ENCODE measurements at regions not wholly inside any gene's neighbourhood (a gene's known extent, or its start where the extent isn't known, plus 50 kb on each side); places are given as distances from the start of the nearest gene placed in this dataset.
"Not testable (repeated sequence)": the region's sequence is repeated elsewhere in the genome, so short reads cannot be mapped to it uniquely, and the experiment has no call there.

DNA sequence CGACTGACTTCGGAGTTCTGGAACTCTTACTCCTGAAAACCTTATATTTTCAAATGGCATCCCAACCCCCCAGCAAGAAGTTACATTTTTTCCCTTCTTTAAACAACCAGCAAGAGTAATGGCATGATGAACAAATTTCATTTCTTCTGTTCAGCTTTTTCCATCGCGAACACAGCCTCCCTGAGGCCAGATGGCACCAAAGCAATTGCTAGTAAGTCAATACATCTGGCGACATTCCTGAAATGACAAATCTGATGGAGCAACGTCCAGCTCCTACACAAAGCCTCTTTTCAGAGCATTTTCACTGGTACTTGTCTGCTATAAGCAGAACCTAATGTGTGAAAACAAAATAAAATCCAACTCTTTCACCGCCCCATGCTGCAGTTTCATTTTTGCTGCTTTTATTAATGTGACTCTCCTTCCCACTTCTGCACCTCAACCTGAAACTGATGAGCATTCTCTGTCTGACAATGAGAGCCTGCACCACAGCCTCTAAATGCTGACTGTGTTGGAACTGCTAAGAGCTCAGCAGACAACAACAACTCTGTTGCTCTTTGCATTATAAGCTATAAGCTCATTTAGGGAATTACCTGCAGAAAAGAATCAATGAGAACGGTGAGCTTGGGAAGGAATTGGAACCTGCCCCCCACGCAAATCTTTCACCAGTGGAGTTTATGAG lies 229.8 kb downstream of the FGFR2 start:
- peaks cover 0 to 3% (median 0%) of the 10 kb centered on the region in 6 donors for H3K9me3 Mint-ChIP-seq
- H3K27me3 Mint-ChIP-seq (ENCODE audit: low read depth in 3 of 3), result peaks cover 0 to 6% (median 6%) of the 10 kb centered on the region in 3 donors
- no peak overlapping the region for H3K4me3 Mint-ChIP-seq
- H3K4me1 Mint-ChIP-seq, result no peaks in the 10 kb centered on the region
- no peak overlapping the region for H3K27ac Mint-ChIP-seq
- no peaks in the 10 kb centered on the region for H3K36me3 Mint-ChIP-seq
- DNase-seq, result no peak

DNA sequence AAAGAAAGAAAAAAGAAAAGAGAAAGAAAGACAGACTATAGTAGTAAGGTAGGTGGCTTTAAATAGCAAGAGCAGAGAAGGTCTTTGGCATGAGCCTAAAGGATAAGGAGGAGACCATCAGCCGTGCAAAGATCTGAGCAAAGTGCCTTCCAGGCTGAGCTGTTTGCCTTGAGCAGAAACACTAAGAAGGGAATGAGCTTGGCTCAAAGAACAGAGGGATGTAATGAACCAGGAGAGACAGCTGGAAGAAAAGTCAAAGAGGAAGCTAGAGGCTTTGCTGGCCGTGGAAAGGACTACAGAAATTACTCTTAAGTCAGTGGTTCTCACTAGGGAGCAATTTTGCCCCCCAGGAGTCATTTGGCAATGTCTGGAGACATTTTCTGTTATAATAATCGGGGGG lies 228.6 kb downstream of the FGFR2 start:
- no peak overlapping the region for H3K4me3 Mint-ChIP-seq
- no peak for DNase-seq

DNA sequence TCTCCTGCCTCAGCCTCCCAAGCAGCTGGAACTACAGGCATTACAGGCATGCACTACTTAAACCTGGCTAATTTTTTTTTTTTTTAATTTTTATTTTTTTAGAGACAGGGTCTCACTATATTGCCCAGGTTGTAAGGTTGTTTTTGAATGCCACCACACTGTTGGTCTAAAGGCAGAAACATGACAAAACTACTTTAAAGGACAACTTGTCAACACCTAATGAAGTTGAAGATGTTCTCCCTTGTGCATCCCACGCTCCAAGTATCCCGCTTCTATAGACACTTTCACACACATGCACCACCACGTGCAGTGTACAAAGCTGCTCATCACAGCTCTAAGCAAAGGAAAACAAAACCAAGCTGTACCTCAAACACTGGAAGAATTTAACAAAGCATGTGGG lies 226.4 kb downstream of the FGFR2 start:
- peaks cover 0 to 4% (median 0%) of the 10 kb centered on the region in 3 donors for H3K27me3 Mint-ChIP-seq (ENCODE audit: low read depth in 3 of 3)
- DNase-seq, result no peak
- H3K4me3 Mint-ChIP-seq, result no peak overlapping the region
- no peaks in the 10 kb centered on the region for H3K4me1 Mint-ChIP-seq
- no peaks in the 10 kb centered on the region for H3K9me3 Mint-ChIP-seq
- no peak overlapping the region for H3K27ac Mint-ChIP-seq
- H3K36me3 Mint-ChIP-seq, result no peaks in the 10 kb centered on the region

More for the DNA sequence above, 228.6 kb downstream of the FGFR2 start:
- Mint-ChIP-seq H3K4me1 (no peaks in the 10 kb centered on the region), H3K27me3 (ENCODE audit: low read depth in 3 of 3) (peaks cover 0 to 5% (median 4%) of the 10 kb centered on the region in 3 donors), H3K9me3 (peaks cover 0 to 2% (median 0%) of the 10 kb centered on the region in 6 donors), H3K36me3 (no peaks in the 10 kb centered on the region), H3K27ac (no peak overlapping the region)

DNA sequence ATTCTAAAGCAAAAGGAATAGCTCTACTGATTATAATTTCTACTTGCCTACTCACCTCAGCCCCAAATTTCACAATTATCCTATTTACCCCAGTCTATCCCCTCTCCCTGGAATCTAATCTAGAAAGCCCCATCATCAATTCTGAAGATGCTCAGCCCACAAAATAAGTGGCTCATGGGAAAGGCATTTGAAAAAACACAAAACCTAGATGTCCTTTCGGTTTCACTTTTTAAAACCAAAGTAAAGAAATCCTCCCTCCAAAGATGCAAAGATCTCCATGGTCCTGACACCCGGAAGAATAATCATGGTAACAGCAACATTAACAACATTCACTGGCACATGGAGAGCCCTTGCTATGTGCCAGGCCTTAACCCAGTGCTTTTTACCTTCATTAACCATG lies 224.8 kb downstream of the FGFR2 start:
- H3K27ac Mint-ChIP-seq, result no peak overlapping the region
- no peak for DNase-seq
- H3K27me3 Mint-ChIP-seq (ENCODE audit: low read depth in 3 of 3), result peaks cover 0 to 6% (median 3%) of the 10 kb centered on the region in 3 donors
- H3K36me3 Mint-ChIP-seq, result no peaks in the 10 kb centered on the region
- peaks cover 0 to 2% (median 0%) of the 10 kb centered on the region in 6 donors for H3K9me3 Mint-ChIP-seq
- H3K4me1 Mint-ChIP-seq, result no peaks in the 10 kb centered on the region
- no peak overlapping the region for H3K4me3 Mint-ChIP-seq

DNA sequence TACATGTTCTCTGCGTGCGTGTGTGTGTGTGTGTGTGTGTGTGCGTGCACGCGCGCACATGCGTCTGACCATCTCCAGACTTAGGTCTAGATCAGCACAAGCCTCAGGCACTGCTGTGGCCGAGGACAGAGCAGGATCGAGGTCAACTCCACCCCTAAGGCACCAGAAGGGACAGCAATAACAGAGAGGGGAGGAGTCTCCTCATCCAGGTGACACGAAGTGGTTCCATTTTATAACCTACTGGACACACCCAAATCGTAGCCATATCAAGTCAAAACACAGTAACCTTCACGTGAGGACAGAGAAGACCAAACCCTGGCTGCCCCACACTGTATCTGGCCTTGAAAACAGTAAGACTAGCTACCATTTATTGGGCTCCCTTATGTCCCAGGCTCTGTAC lies 224.1 kb downstream of the FGFR2 start:
- Mint-ChIP-seq H3K36me3 (no peaks in the 10 kb centered on the region), H3K27me3 (ENCODE audit: low read depth in 3 of 3) (peaks cover 0 to 6% (median 3%) of the 10 kb centered on the region in 3 donors), H3K4me3 (no peak overlapping the region), H3K27ac (no peak overlapping the region), H3K9me3 (peaks cover 0 to 2% (median 0%) of the 10 kb centered on the region in 6 donors), H3K4me1 (no peaks in the 10 kb centered on the region)
- no peak for DNase-seq

DNA sequence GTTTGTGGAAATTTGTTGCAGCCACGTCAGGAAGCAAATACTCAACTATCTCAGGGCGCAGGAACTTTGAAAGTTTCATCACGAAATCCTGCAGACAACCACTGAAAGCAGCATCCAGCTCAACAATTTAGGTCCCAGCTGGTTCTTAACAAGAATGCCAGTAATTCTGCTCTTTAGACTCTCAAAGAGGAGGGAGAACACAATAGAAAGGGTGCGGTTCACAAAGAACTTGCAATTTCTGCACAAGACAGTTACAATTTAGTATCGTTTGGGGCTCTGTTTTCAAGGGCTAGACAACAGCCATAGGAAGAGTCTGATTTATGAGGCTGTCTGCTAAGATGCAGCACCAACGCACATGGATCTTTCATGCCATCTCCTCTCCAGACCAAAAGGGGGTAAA lies 223.1 kb downstream of the FGFR2 start:
- Mint-ChIP-seq H3K9me3 (peaks cover 0 to 2% (median 0%) of the 10 kb centered on the region in 6 donors), H3K4me1 (no peaks in the 10 kb centered on the region), H3K27me3 (ENCODE audit: low read depth in 3 of 3) (peaks cover 1 to 4% (median 3%) of the 10 kb centered on the region in 3 donors), H3K4me3 (no peak overlapping the region), H3K27ac (no peak overlapping the region), H3K36me3 (no peaks in the 10 kb centered on the region)
- DNase-seq, result no peak

DNA sequence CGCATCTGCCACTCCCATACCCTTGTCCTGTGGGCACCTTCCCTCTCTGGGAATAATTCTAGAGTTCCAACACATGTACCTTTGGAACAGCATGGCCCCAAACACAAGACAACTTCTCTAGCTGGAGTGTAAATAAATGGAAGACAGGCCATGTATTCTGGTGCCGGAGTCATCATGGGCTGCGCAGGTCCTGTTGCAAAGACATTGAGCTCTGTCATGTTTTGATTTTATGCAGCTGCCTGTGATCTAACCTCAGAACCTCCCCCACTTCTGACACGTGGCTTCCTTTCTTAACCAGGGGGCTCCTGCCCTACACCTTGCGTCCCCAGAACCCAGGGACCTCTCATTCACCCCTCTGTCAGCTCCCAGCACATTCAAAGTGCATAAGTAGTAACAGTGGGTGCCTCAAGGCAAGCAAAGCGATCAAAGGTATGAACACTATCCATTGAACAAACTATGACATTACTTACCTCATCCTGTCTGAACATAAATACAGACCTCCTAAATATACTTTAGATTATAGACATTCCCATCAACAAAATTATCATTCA lies 219.9 kb downstream of the FGFR2 start:
- H3K27me3 Mint-ChIP-seq (ENCODE audit: low read depth in 3 of 3), result peaks cover 1 to 4% (median 3%) of the 10 kb centered on the region in 3 donors
- H3K9me3 Mint-ChIP-seq, result peaks cover 0 to 2% (median 0%) of the 10 kb centered on the region in 6 donors
- H3K36me3 Mint-ChIP-seq, result no peaks in the 10 kb centered on the region
- H3K4me3 Mint-ChIP-seq, result no peak overlapping the region
- no peak for DNase-seq
- H3K27ac Mint-ChIP-seq, result no peak overlapping the region
- no peaks in the 10 kb centered on the region for H3K4me1 Mint-ChIP-seq

DNA sequence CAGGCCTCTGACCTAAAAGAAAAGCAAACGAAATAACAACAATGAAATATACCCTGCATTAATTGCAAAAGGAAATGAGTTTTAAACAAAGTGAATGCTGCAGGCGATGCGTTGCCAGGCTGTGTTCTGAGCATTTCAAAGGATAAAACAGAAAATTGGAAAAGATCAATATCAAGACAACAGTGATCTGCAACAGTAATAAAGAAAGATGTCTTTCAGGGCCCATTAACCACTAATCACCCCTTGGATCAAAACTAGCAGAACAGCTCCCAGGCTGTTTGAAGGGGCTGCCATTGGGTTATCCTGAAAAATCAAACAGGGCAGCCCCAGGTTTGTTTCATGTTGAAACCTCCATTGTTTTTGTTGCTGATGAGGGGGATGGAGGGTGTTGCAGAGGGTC lies 219.2 kb downstream of the FGFR2 start:
- no peaks in the 10 kb centered on the region for H3K4me1 Mint-ChIP-seq
- DNase-seq, result no peak
- no peaks in the 10 kb centered on the region for H3K36me3 Mint-ChIP-seq
- no peak overlapping the region for H3K4me3 Mint-ChIP-seq
- peaks cover 0 to 4% (median 0%) of the 10 kb centered on the region in 6 donors for H3K9me3 Mint-ChIP-seq
- peaks cover 1 to 4% (median 3%) of the 10 kb centered on the region in 3 donors for H3K27me3 Mint-ChIP-seq (ENCODE audit: low read depth in 3 of 3)
- no peak overlapping the region for H3K27ac Mint-ChIP-seq

DNA sequence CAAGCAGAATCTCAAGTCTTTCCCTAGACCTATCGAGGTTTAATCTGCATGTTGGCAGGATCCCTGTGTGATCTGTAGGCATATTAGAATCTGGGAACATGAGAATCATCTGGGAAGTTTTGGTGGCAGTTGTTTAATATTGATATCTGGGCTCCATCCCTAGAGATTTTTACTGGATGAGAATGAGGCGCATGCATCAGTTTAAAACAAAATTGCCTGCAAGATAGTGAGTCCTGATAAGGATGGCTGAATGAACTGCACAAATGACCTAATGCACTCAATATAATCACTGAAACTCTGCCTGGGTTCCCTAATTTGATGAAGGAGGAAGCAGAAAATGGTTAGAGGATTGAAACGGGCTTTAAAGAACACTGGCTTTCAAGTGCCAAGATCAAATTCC lies 218.0 kb downstream of the FGFR2 start:
- Mint-ChIP-seq H3K27me3 (ENCODE audit: low read depth in 3 of 3) (peaks cover 1 to 6% (median 3%) of the 10 kb centered on the region in 3 donors), H3K36me3 (no peaks in the 10 kb centered on the region), H3K4me3 (no peak overlapping the region), H3K4me1 (no peaks in the 10 kb centered on the region), H3K9me3 (peaks cover 0 to 4% (median 0%) of the 10 kb centered on the region in 6 donors), H3K27ac (no peak overlapping the region)
- DNase-seq, result no peak

DNA sequence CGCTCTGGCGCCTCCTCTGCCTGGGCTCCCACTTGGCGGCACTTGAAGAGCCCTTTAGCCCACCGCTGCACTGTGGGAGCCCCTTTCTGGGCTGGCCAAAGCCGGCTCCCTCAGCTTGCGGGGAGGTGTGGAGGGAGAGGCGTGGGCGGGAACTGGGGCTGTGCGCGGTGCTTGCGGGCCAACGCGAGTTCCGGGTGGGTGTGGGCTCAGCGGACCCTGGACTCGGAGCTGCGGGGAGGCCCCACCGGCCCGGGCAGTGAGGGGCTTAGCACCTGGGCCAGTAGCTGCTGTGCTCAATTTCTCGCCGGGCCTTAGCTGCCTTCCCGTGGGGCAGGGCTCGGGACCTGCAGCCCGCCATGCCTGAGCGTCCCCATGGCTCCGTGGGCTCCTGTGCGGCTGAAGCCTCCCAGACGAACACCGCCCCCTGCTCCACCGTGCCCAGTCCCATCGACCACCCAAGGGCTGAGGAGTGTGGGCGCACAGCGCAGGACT lies 216.2 kb downstream of the FGFR2 start:
- H3K4me3 Mint-ChIP-seq; H3K4me1 Mint-ChIP-seq; DNase-seq; H3K9me3 Mint-ChIP-seq; H3K36me3 Mint-ChIP-seq; H3K27me3 Mint-ChIP-seq (ENCODE audit: low read depth in 3 of 3); H3K27ac Mint-ChIP-seq: not testable (repeated sequence)

DNA sequence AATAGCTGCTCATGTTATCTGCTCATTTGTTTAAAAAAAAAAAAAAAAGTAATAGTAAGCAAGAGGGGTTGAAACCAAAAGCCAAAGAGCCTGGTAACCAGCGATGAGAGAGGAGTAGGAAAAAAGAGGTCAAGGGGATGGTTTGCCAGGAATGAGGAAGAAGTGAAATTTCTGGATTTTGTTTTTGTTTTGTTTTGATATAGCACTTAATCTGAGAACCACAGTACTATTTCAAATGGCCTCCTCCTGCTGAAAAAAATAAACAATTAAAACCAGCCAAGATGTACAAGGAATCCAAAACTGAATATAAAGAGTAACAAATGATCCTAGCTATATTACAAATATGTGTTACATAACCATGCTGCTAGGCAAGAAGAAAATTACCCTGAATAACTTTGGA lies 213.1 kb downstream of the FGFR2 start:
- Mint-ChIP-seq H3K9me3 (peaks cover 0 to 6% (median 0%) of the 10 kb centered on the region in 6 donors), H3K27me3 (ENCODE audit: low read depth in 3 of 3) (peaks cover 2 to 4% (median 2%) of the 10 kb centered on the region in 3 donors), H3K36me3 (no peaks in the 10 kb centered on the region), H3K4me3 (no peak overlapping the region), H3K4me1 (no peaks in the 10 kb centered on the region), H3K27ac (no peak overlapping the region)
- DNase-seq, result no peak

DNA sequence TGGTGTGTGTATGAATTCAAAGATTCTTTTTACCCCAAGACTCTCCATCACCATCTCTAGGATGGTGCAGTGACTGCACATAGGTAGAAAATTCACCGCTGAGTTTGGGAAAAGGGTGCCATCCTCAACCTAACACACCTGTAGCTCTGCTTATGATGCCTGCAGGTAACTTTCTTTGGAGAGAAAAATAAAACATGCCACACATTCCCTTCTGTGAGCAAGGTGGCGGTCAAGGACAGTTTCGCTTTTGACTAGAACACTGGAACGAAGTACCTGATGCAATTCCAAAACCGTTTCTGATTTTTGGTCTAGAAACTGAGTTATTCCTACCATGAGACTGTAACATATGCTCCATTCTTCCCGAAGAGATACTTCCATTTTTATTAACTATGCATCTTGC lies 205.6 kb downstream of the FGFR2 start:
- Mint-ChIP-seq H3K9me3 (peaks cover 0 to 2% (median 0%) of the 10 kb centered on the region in 6 donors), H3K4me3 (no peak overlapping the region), H3K4me1 (no peaks in the 10 kb centered on the region), H3K27me3 (ENCODE audit: low read depth in 3 of 3) (peaks cover 2 to 3% (median 2%) of the 10 kb centered on the region in 3 donors), H3K36me3 (no peaks in the 10 kb centered on the region), H3K27ac (no peak overlapping the region)
- no peak for DNase-seq

DNA sequence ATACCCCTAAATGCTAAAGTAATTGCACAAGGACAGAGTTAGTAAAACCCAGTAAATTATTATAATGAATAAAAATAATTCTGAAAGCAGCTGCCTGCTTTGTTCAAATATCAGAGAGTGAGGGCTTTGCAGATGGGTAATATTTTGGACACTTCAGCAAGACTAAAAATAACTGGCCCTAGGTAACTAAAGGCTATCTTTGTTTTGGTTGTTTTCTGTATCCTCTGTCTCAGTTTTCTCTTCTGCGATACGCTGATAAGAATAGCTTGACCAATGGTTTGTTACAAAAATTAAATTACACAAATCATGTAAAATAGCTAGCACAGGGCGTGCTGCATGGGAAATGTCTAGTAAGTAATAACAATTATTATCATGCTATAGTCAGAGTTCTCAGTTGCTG lies 204.7 kb downstream of the FGFR2 start:
- Mint-ChIP-seq H3K4me3 (no peak overlapping the region), H3K4me1 (no peaks in the 10 kb centered on the region), H3K36me3 (no peaks in the 10 kb centered on the region), H3K27ac (no peak overlapping the region), H3K27me3 (ENCODE audit: low read depth in 3 of 3) (peaks cover 0 to 3% (median 2%) of the 10 kb centered on the region in 3 donors), H3K9me3 (peaks cover 0 to 2% (median 0%) of the 10 kb centered on the region in 6 donors)
- no peak for DNase-seq

DNA sequence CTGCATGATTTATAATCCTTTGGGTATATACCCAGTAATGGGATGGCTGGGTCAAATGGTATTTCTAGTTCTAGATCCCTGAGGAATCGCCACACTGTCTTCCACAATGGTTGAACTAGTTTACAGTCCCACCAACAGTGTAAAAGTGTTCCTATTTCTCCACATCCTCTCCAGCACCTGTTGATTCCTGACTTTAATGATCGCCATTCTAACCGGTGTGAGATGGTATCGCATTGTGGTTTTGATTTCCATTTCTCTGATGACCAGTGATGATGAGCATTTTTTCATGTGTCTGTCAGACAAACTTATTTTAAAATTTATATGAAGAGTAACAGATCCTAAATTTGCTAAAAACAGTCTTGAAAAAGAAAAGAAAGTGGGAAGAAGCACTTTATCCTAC lies 197.7 kb downstream of the FGFR2 start:
- DNase-seq; H3K36me3 Mint-ChIP-seq; H3K4me1 Mint-ChIP-seq; H3K9me3 Mint-ChIP-seq; H3K4me3 Mint-ChIP-seq; H3K27me3 Mint-ChIP-seq (ENCODE audit: low read depth in 3 of 3); H3K27ac Mint-ChIP-seq: not testable (repeated sequence)

All from immature natural killer cell (primary cell).